ENCODE measurements at regions not wholly inside any gene's neighbourhood (a gene's known extent, or its start where the extent isn't known, plus 50 kb on each side); places are given as distances from the start of the nearest gene placed in this dataset.

- no peak for DNase-seq (ENCODE audit: low read depth in 2 of 2)
Measured at GRCh38 chr4:30870513-30870912, 150.3 kb downstream of the PCDH7 start.

GRCh38 chr4:30875658-30876269, 155.6 kb downstream of the PCDH7 start:
- DNase-seq (ENCODE audit: low read depth in 2 of 2) = no peak

- DNase-seq (ENCODE audit: low read depth in 2 of 2) = no peak
Measured at GRCh38 chr4:30879855-30880598, 159.9 kb downstream of the PCDH7 start.

GRCh38 chr4:30881985-30882384, 161.8 kb downstream of the PCDH7 start:
- no peak for DNase-seq (ENCODE audit: low read depth in 2 of 2)

- DNase-seq (ENCODE audit: low read depth in 2 of 2) = no peak
Measured at GRCh38 chr4:30882443-30882842, 162.3 kb downstream of the PCDH7 start.

- no peak for DNase-seq (ENCODE audit: low read depth in 2 of 2)
Measured at GRCh38 chr4:30882995-30883675, 163.0 kb downstream of the PCDH7 start.

GRCh38 chr4:30901461-30902451, 181.6 kb downstream of the PCDH7 start:
- DNase-seq (ENCODE audit: low read depth in 2 of 2) = no peak

GRCh38 chr4:30903502-30904214, 183.5 kb downstream of the PCDH7 start:
- DNase-seq (ENCODE audit: low read depth in 2 of 2) = peak; percentile 13 to 17

GRCh38 chr4:30904215-30904555, 184.0 kb downstream of the PCDH7 start:
- DNase-seq (ENCODE audit: low read depth in 2 of 2) = no peak

- no peak for DNase-seq (ENCODE audit: low read depth in 2 of 2)
Measured at GRCh38 chr4:30904588-30904987, 184.4 kb downstream of the PCDH7 start.

- peak in 1 of 2 experiments; percentile 6 for DNase-seq (ENCODE audit: low read depth in 2 of 2)
Measured at GRCh38 chr4:30912098-30912714, 192.0 kb downstream of the PCDH7 start.

GRCh38 chr4:30916337-30917274, 196.4 kb downstream of the PCDH7 start:
- DNase-seq (ENCODE audit: low read depth in 2 of 2) = no peak

- DNase-seq (ENCODE audit: low read depth in 2 of 2) = no peak
Measured at GRCh38 chr4:30917946-30918345, 197.8 kb downstream of the PCDH7 start.

- DNase-seq (ENCODE audit: low read depth in 2 of 2) = no peak
Measured at GRCh38 chr4:30919458-30919857, 199.3 kb downstream of the PCDH7 start.

GRCh38 chr4:30920043-30920442, 199.9 kb downstream of the PCDH7 start:
- DNase-seq (ENCODE audit: low read depth in 2 of 2) = no peak

- DNase-seq (ENCODE audit: low read depth in 2 of 2) = no peak
Measured at GRCh38 chr4:30922625-30923024, 202.5 kb downstream of the PCDH7 start.

GRCh38 chr4:30924495-30924894, 204.3 kb downstream of the PCDH7 start:
- DNase-seq (ENCODE audit: low read depth in 2 of 2) = no peak

GRCh38 chr4:30929649-30930048, 209.5 kb downstream of the PCDH7 start:
- DNase-seq (ENCODE audit: low read depth in 2 of 2) = no peak

- DNase-seq (ENCODE audit: low read depth in 2 of 2) = no peak
Measured at GRCh38 chr4:30930276-30930675, 210.1 kb downstream of the PCDH7 start.

GRCh38 chr4:30932581-30932980, 212.4 kb downstream of the PCDH7 start:
- DNase-seq (ENCODE audit: low read depth in 2 of 2) = no peak

Measured in fibroblast of skin of left biceps (primary cell).